ENCODE measurements at regions not wholly inside any gene's neighbourhood (a gene's known extent, or its start where the extent isn't known, plus 50 kb on each side); places are given as distances from the start of the nearest gene placed in this dataset.

DNA sequence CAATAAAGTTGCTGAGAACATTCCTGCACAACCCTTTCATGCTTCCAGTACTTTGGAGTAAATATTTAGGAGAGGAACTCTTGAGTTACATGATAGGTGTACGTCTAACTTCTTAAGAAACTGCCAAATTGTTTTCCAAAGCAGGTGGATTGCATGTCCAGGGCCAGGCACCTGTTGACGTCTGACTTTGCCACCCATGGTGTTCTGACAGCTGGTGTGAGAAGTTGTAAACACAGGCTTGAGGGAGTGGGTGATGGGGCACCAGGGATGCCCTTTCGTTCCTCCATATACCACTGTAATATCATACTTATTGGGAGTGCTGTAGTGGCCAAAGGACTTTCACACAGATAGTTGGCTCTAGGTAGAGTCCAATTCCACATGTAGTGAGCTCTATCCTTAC lies 352.1 kb downstream of the GADD45G start:
- H3K27ac Mint-ChIP-seq = no peak overlapping the region

DNA sequence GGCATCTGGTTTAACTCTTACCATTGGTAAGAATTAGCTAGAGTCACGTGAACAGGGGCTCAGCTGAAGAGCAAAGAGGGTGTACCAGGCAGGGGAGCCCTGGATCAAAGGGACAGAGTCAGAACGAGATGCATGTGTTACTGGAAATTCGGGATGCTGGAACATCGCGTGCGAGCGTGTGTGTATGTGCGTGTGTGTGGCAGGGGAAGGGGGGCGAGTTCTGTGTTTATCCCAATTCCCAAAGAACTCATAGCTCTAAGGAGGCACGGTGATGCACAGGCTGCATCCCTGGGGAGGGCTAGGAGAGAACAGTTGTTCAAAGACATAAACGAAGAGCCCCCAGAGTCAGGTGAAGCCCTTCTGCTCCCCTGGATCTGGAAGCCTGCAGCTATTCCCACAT lies 353.3 kb downstream of the GADD45G start:
- H3K36me3 Mint-ChIP-seq = peaks cover 0 to 2% (median 0%) of the 10 kb centered on the region in 3 donors
- no peaks in the 10 kb centered on the region for H3K9me3 Mint-ChIP-seq
- peaks cover 0 to 7% (median 0%) of the 10 kb centered on the region in 3 donors for H3K27me3 Mint-ChIP-seq (ENCODE audit: low read depth in 3 of 3)
- H3K27ac Mint-ChIP-seq = no peak overlapping the region
- no peak overlapping the region for H3K4me3 Mint-ChIP-seq
- H3K4me1 Mint-ChIP-seq = peaks cover 20 to 49% of the 10 kb centered on the region in 2 donors
- no peak for DNase-seq

More for the DNA sequence above, 352.1 kb downstream of the GADD45G start:
- no peaks in the 10 kb centered on the region for H3K9me3 Mint-ChIP-seq
- peaks cover 0 to 7% (median 0%) of the 10 kb centered on the region in 3 donors for H3K27me3 Mint-ChIP-seq (ENCODE audit: low read depth in 3 of 3)
- no peak overlapping the region for H3K4me3 Mint-ChIP-seq
- H3K4me1 Mint-ChIP-seq = peaks cover 22 to 54% of the 10 kb centered on the region in 2 donors
- no peak for DNase-seq
- peaks cover 0 to 3% (median 0%) of the 10 kb centered on the region in 3 donors for H3K36me3 Mint-ChIP-seq

DNA sequence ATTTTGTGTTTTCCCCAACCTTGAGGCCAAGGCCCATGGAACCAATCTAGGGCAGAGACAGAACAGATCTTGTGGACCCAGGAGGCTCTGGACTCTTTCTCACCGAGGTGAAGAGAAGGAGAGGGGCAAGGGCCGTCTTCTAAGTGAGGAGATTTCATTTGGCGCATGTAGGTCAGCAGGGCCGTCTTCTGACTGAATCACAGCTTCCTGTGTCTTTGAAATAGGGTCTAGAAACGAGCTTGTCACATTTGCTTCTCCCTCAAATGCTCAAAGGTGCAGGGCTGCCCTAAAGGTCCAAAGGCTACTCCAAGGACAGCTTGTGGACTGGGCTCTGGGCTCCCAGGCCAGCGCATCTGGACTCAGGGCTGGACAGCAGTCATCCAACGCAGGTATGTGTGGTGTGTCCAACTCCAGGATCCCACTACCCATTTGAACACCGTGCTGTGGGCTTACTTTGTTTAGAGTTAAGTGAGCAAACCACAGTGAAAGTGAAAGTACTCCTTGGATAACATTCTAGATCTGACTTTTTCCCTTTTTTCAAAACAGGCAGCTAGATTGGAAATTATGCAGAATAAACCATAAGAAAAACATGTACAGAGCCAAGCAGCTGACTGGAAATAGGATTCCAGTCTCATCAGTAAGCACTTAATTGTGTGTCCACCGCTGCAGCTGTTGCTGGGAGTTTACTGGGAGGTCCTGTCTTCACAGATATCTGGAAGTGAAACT lies 357.0 kb downstream of the GADD45G start:
- Mint-ChIP-seq H3K4me1 (peaks cover 20 to 24% of the 10 kb centered on the region in 2 donors), H3K27ac (peak overlapping the region; percentile 27 to 80 (median 64)), H3K36me3 (no peaks in the 10 kb centered on the region), H3K4me3 (peak overlapping the region; percentile 33 to 61 (median 45)), H3K9me3 (no peaks in the 10 kb centered on the region), H3K27me3 (ENCODE audit: low read depth in 3 of 3) (peaks cover 0 to 3% (median 2%) of the 10 kb centered on the region in 3 donors)
- peak; percentile 3 to 33 (median 12) for DNase-seq

DNA sequence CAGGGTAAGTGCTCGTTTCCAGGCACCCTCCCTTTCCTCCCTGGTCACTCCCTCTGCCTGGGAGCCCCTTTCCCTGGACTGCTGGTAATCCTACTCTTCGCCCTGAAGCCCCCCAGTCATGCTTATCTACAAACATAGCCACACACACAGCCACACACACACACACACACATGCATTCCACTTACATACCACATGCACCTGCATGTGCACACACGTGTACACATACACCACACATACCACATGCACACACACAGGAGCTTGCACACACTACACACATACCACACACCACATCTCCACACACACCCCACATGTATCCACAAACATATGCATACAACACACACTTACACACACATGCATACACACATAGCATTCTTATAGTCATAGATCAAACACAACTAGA lies 358.5 kb downstream of the GADD45G start:
- H3K4me3 Mint-ChIP-seq = no peak overlapping the region
- H3K9me3 Mint-ChIP-seq = no peaks in the 10 kb centered on the region
- H3K4me1 Mint-ChIP-seq = peaks cover 20 to 24% of the 10 kb centered on the region in 2 donors
- H3K36me3 Mint-ChIP-seq = no peaks in the 10 kb centered on the region
- H3K27ac Mint-ChIP-seq = peak overlapping the region in 1 of 6 donors; percentile 3
- H3K27me3 Mint-ChIP-seq (ENCODE audit: low read depth in 3 of 3) = peaks cover 0 to 3% (median 2%) of the 10 kb centered on the region in 3 donors
- no peak for DNase-seq

DNA sequence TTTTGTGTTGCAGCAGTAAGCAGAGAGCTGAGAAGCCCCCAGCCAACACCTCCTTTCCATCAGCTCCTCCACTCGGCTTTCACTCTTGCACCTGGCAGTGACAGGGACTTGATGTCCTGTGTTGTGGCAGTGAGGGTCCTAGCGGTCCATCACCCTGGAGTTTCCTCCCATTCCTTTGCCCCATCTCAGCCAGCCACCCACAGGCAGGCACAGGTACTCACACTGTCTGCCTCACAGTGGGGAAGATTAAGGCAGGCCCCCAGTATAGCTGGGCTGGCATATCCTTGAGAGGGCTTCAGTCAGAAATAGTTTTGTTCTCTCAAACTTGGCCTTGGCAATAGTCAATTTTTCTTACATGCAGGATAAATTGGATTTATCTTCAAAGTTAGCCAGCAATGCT lies 362.7 kb downstream of the GADD45G start:
- DNase-seq = no peak
- Mint-ChIP-seq H3K36me3 (peaks cover 0 to 3% (median 0%) of the 10 kb centered on the region in 3 donors), H3K27me3 (ENCODE audit: low read depth in 3 of 3) (peaks cover 2 to 7% (median 2%) of the 10 kb centered on the region in 3 donors), H3K4me3 (no peak overlapping the region), H3K9me3 (no peaks in the 10 kb centered on the region), H3K4me1 (peaks cover 0 to 3% of the 10 kb centered on the region in 2 donors), H3K27ac (no peak overlapping the region)

DNA sequence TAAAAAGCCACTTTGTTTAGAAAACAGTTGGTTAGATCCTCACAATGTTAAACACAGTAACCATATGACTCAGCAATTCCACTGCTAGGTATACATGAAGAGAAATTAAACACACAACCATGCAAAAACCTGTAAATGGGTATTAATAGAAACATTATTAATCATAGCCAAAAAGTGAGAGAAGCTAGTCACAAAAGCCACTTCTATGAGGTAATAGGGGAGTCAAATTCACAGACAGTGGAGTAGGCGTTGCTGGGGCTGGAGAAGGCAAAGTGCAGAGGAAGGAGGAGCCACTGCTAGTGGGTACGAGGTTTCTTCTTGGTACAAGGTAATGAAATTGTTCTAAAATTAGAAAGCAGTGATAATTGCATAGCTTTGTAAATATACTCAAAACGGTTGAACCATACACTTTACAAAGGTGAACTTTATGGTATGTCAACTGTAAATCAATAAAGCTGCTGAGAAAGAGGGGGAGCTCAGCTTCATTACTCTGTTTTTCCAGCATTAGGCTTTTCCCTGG lies 364.4 kb downstream of the GADD45G start:
- H3K9me3 Mint-ChIP-seq = peaks cover 0 to 1% (median 0%) of the 10 kb centered on the region in 6 donors

DNA sequence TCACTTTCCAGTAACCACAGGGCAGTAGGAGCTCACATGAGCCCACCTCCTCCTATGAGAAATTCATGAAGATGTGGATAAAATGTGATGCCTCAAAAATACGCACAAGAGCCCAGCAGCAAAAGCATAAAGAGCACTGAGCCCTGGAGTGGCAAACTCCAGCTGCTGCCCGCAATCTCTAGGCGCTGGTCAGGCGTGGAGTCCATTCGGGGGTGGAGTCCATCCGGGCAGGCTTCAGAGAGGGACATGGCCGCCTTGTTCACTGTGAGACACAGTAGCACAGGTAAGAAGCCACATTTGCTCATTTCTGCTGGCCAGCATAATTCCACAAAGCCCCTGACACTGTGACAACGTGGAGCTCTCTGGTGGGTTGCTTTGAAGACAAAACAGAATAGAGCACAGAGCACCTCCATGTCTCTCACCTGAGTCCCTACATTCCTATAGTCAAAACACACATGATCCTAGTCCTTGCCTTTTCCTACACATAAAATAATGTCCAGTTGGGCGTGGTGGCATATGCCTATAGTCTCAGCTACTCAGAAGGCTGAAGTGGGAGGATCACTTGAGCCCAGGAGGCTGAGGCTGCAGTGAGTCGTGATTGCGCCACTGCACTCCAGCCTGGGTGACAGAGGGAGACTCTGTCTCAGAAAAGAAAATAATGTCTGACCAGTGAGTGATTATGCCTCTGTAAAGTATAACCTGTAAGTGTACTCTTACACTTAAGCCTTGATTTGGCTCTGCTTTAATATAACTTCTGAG lies 365.2 kb downstream of the GADD45G start:
- no peaks in the 10 kb centered on the region for H3K4me1 Mint-ChIP-seq
- no peak overlapping the region for H3K4me3 Mint-ChIP-seq
- peaks cover 0 to 3% (median 0%) of the 10 kb centered on the region in 3 donors for H3K36me3 Mint-ChIP-seq
- peaks cover 0 to 1% (median 0%) of the 10 kb centered on the region in 6 donors for H3K9me3 Mint-ChIP-seq
- H3K27me3 Mint-ChIP-seq (ENCODE audit: low read depth in 3 of 3) = peaks cover 2 to 5% (median 2%) of the 10 kb centered on the region in 3 donors
- no peak overlapping the region for H3K27ac Mint-ChIP-seq
- DNase-seq = no peak

More for the DNA sequence above, 364.4 kb downstream of the GADD45G start:
- DNase-seq = no peak
- H3K4me3 Mint-ChIP-seq = no peak overlapping the region
- H3K27ac Mint-ChIP-seq = no peak overlapping the region
- peaks cover 0 to 3% (median 0%) of the 10 kb centered on the region in 3 donors for H3K36me3 Mint-ChIP-seq
- H3K27me3 Mint-ChIP-seq (ENCODE audit: low read depth in 3 of 3) = peaks cover 2 to 7% (median 2%) of the 10 kb centered on the region in 3 donors
- H3K4me1 Mint-ChIP-seq = no peaks in the 10 kb centered on the region

DNA sequence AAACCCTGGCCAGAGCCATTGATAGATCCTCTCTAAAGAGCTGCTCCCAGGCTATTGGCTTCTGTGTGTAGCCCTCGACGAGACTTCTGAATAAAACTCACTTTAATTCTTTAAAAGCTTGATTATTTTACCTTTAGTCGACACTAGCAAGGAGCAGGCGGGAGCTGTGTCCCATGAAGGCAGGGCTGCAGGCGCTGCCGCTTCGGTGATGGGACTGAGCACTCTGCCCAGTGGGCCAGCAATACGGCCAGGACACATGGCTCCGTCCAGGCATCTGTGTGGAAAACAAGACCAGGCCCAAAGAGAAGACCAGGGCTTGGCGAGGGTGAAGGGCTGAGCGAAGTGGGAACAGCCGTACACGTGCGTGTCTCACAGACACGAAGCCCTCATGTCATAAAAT lies 365.9 kb downstream of the GADD45G start:
- peaks cover 2 to 5% (median 2%) of the 10 kb centered on the region in 3 donors for H3K27me3 Mint-ChIP-seq (ENCODE audit: low read depth in 3 of 3)
- DNase-seq = no peak
- H3K4me3 Mint-ChIP-seq = no peak overlapping the region
- H3K9me3 Mint-ChIP-seq = peaks cover 0 to 1% (median 0%) of the 10 kb centered on the region in 6 donors
- H3K36me3 Mint-ChIP-seq = peaks cover 0 to 3% (median 0%) of the 10 kb centered on the region in 3 donors
- no peak overlapping the region for H3K27ac Mint-ChIP-seq
- H3K4me1 Mint-ChIP-seq = no peaks in the 10 kb centered on the region

DNA sequence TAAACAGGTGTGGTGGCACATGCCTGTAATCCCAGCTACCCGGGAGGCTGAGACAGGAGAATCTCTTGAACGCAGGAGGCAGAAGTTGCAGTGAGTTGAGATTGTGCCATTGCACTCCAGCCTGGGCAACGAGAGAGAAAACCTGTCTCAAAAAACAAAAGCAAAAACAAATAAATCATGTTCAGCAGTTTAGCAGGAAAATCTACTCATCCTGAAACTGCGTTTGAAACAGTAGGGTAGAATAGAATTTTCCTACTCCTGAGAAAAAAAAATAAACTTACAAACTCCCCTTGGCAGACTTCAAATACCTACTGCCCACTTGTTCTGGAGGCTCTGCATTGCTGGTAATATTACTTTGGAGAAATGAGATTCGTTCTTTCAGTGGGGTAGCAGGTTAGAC lies 367.7 kb downstream of the GADD45G start:
- Mint-ChIP-seq H3K4me3 (no peak overlapping the region), H3K4me1 (no peaks in the 10 kb centered on the region), H3K36me3 (peaks cover 0 to 3% (median 0%) of the 10 kb centered on the region in 3 donors), H3K9me3 (peaks cover 0 to 1% (median 0%) of the 10 kb centered on the region in 6 donors), H3K27ac (no peak overlapping the region), H3K27me3 (ENCODE audit: low read depth in 3 of 3) (peaks cover 0 to 5% (median 2%) of the 10 kb centered on the region in 3 donors)
- no peak for DNase-seq

DNA sequence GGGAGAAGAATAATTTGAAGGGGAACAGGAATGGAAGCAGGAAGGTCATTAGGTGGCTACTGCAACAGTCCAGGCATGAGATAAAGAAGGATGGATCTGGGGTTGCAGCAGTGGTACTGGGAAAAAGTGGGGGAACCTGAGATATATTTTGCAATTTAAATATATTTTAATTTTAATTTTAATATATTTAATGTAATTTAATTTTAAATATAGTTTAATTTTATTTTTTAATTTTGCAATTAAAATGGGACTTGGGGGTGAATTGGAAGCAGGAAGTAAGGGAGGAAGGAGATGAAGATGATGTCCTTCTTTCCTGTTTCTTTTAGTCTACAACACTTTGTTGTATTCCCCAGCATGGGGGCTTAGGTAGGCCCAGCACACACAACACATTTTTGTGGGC lies 369.8 kb downstream of the GADD45G start:
- no peak overlapping the region for H3K4me3 Mint-ChIP-seq
- H3K4me1 Mint-ChIP-seq = no peaks in the 10 kb centered on the region
- peaks cover 0 to 3% (median 0%) of the 10 kb centered on the region in 3 donors for H3K36me3 Mint-ChIP-seq
- no peak overlapping the region for H3K27ac Mint-ChIP-seq
- no peak for DNase-seq
- H3K9me3 Mint-ChIP-seq = peaks cover 0 to 1% (median 0%) of the 10 kb centered on the region in 6 donors
- H3K27me3 Mint-ChIP-seq (ENCODE audit: low read depth in 3 of 3) = peaks cover 0 to 4% (median 2%) of the 10 kb centered on the region in 3 donors

DNA sequence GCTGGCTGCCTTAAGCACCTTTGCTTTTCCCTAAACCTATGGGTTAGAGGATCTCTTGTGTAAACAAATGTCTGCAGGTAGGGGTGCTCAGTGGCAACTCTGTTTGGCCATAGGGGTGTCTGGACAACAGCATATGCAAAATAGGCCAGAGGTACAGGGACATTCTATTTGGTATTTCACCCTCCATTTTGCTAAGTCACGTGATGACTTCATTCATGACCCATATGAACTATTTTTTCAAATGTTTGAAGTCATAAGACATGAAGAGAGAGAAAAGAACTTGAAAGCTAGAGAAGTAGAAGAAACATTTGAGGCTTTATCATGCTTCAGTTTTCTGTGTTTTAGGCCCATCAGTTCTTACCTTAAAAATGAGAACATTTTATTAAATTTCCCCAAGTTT lies 370.2 kb downstream of the GADD45G start:
- no peak for DNase-seq
- H3K4me3 Mint-ChIP-seq = no peak overlapping the region
- H3K27ac Mint-ChIP-seq = no peak overlapping the region
- peaks cover 0 to 3% (median 2%) of the 10 kb centered on the region in 3 donors for H3K27me3 Mint-ChIP-seq (ENCODE audit: low read depth in 3 of 3)
- peaks cover 0 to 1% (median 0%) of the 10 kb centered on the region in 6 donors for H3K9me3 Mint-ChIP-seq
- H3K36me3 Mint-ChIP-seq = peaks cover 0 to 3% (median 0%) of the 10 kb centered on the region in 3 donors
- no peaks in the 10 kb centered on the region for H3K4me1 Mint-ChIP-seq

DNA sequence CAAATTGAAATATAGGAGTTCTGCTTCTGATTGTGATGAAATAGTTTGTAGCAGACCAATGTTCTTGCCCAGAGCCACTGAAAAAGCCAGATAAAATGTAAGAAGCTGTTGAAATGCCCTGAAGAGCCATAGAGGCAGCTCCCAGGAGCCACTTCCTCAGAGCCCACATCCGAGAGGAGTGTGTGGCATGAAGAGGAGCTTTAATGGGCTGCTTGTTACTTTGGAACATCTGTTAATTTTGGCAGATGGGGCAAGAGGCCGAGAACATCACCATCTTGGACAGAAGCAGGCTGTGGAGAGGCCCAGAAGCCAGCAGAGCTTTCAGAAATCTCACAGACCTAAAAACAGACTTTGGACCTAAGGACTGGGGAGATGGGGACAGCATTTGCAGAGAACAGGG lies 370.8 kb downstream of the GADD45G start:
- Mint-ChIP-seq H3K36me3 (peaks cover 0 to 3% (median 0%) of the 10 kb centered on the region in 3 donors), H3K27ac (no peak overlapping the region), H3K9me3 (peaks cover 0 to 1% (median 0%) of the 10 kb centered on the region in 6 donors), H3K4me1 (no peaks in the 10 kb centered on the region), H3K4me3 (no peak overlapping the region), H3K27me3 (ENCODE audit: low read depth in 3 of 3) (peaks cover 0 to 3% (median 2%) of the 10 kb centered on the region in 3 donors)
- no peak for DNase-seq

DNA sequence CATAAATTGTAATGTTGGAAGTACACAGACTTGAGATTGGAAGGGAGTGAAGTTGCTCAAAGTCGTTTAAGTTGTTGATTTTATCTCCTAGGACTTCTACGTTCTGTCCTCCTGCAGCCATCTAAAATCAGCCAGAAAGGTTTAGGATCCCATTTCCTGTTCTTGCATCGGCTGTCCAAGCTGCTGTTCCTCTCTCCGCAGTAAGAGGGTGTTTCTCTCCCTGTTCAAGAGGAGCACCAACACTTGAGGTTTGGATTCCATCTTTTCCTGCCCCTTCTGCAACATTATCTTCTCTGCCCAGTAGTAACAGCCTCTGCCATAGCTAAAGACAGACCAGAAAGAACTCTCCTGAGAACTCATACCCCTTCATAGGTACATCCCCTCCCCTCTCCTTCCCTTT lies 373.4 kb downstream of the GADD45G start:
- no peak overlapping the region for H3K4me3 Mint-ChIP-seq
- H3K36me3 Mint-ChIP-seq = no peaks in the 10 kb centered on the region
- peaks cover 2 to 3% (median 2%) of the 10 kb centered on the region in 3 donors for H3K27me3 Mint-ChIP-seq (ENCODE audit: low read depth in 3 of 3)
- no peak for DNase-seq
- H3K9me3 Mint-ChIP-seq = peaks cover 0 to 1% (median 0%) of the 10 kb centered on the region in 6 donors
- no peaks in the 10 kb centered on the region for H3K4me1 Mint-ChIP-seq
- H3K27ac Mint-ChIP-seq = no peak overlapping the region

DNA sequence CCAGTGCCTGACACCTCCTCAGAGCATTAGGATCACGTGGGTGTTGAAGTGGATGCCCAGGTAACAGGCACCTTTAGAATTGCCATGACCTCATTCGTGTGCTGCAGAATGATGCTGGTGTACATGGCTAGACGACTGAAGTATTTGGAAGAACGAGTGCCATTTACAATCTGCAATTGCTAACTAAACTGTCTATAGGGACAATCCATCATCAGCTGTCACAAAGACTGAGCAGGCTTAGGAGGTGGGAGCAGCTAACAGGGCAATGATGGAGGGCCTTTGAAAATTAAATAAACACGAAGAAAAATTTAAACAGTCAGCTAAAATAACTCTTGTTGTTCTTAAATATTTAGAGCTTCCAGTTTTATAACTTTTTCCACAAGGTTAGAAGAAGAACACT lies 375.8 kb downstream of the GADD45G start:
- Mint-ChIP-seq H3K27ac (no peak overlapping the region), H3K4me1 (no peaks in the 10 kb centered on the region), H3K9me3 (no peaks in the 10 kb centered on the region), H3K4me3 (no peak overlapping the region), H3K27me3 (ENCODE audit: low read depth in 3 of 3) (peaks cover 2 to 4% (median 2%) of the 10 kb centered on the region in 3 donors), H3K36me3 (peaks cover 0 to 5% (median 0%) of the 10 kb centered on the region in 3 donors)
- DNase-seq = no peak
